HG03342 (cell line): ENCODE measurements at regions not wholly inside any gene's neighbourhood (a gene's known extent, or its start where the extent isn't known, plus 50 kb on each side); places are given as distances from the start of the nearest gene placed in this dataset.
A peak's percentile ranks its signal among the peaks of the same experiment; 100 is the strongest.
"Not testable (repeated sequence)": the region's sequence is repeated elsewhere in the genome, so short reads cannot be mapped to it uniquely, and the experiment has no call there.

Experiments used
- ATAC-seq: cut with Tn5 transposase; IDR thresholded peaks from one replicate; pipeline ENCODE4 v1.9.1; 2021; ENCODE audit warnings: mild to moderate bottlenecking, moderate library complexity; ENCODE audit not compliant: unreplicated experiment

- ATAC-seq = peak; percentile 55
These were observed 975.5 kb downstream of the OLFM4 start for GRCh38 chr13:54004026-54004699.

- no peak for ATAC-seq
These were observed 987.9 kb downstream of the OLFM4 start for GRCh38 chr13:54016542-54016941.

- no peak for ATAC-seq
These were observed 989.9 kb downstream of the OLFM4 start for GRCh38 chr13:54018485-54018884.

GRCh38 chr13:54029226-54029625, 1000.6 kb downstream of the OLFM4 start:
- ATAC-seq = peak; percentile 99

GRCh38 chr13:54029720-54030119, 1001.1 kb downstream of the OLFM4 start:
- no peak for ATAC-seq

GRCh38 chr13:54033323-54033861, 1004.8 kb downstream of the OLFM4 start:
- no peak for ATAC-seq

GRCh38 chr13:54034047-54034446, 1005.4 kb downstream of the OLFM4 start:
- no peak for ATAC-seq

GRCh38 chr13:54057416-54057815, 1028.8 kb downstream of the OLFM4 start:
- not testable (repeated sequence) for ATAC-seq

GRCh38 chr13:54069958-54070357, 1041.3 kb downstream of the OLFM4 start:
- ATAC-seq = not testable (repeated sequence)

- no peak for ATAC-seq
These were observed 1049.0 kb downstream of the OLFM4 start for GRCh38 chr13:54077569-54077968.

- no peak for ATAC-seq
These were observed 1049.8 kb downstream of the OLFM4 start for GRCh38 chr13:54078271-54078870.

- ATAC-seq = not testable (repeated sequence)
These were observed 1053.7 kb downstream of the OLFM4 start for GRCh38 chr13:54082309-54082708.

- ATAC-seq = no peak
These were observed 1063.3 kb downstream of the OLFM4 start for GRCh38 chr13:54091884-54092283.

GRCh38 chr13:54092686-54093085, 1064.1 kb downstream of the OLFM4 start:
- no peak for ATAC-seq

GRCh38 chr13:54110597-54110996, 1082.0 kb downstream of the OLFM4 start:
- no peak for ATAC-seq

GRCh38 chr13:54124700-54125099, 1096.1 kb downstream of the OLFM4 start:
- no peak for ATAC-seq

GRCh38 chr13:54130931-54131330, 1102.3 kb downstream of the OLFM4 start:
- ATAC-seq = not testable (repeated sequence)

- not testable (repeated sequence) for ATAC-seq
These were observed 1102.8 kb downstream of the OLFM4 start for GRCh38 chr13:54131433-54131832.

- not testable (repeated sequence) for ATAC-seq
These were observed 1103.5 kb downstream of the OLFM4 start for GRCh38 chr13:54132127-54132526.

- not testable (repeated sequence) for ATAC-seq
These were observed 1104.1 kb downstream of the OLFM4 start for GRCh38 chr13:54132720-54133119.

- ATAC-seq = no peak
These were observed 1105.1 kb downstream of the OLFM4 start for GRCh38 chr13:54133746-54134145.

GRCh38 chr13:54144828-54145227, 1116.2 kb downstream of the OLFM4 start:
- ATAC-seq = no peak
